NCI-H345 treated with DMSO at 0.1 percent for 48 hours (cell line): ENCODE measurements at regions not wholly inside any gene's neighbourhood (a gene's known extent, or its start where the extent isn't known, plus 50 kb on each side); places are given as distances from the start of the nearest gene placed in this dataset.
"Not testable (repeated sequence)": the region's sequence is repeated elsewhere in the genome, so short reads cannot be mapped to it uniquely, and the experiment has no call there.

Experiments used
- DNase-seq: peaks from one replicate; lab custom pipeline; 2025; ENCODE audit not compliant: unreplicated experiment; lab: John Stamatoyannopoulos, UW

DNA sequence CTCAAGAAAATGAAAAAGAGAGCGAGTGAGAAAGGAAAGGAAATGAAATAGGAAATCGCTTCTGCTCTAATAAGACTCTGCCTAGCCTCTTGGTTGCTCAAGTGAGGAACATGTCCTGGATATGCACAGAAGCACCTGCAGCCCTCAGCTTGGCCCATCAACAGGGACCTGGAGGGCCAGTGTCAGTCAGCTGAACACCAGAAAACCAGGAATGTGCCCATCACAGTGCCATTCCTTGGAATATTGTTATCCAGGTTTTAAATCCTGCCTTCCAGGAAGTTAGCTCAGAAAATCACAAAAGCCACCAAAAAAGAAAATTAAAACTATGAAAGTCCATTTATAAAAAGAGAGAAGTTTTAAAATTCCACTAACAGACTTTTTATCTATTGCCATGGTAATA lies 173.4 kb upstream of the TPM1 start:
- DNase-seq, result no peak

- no peak for DNase-seq
These were observed 172.3 kb upstream of the TPM1 start for GRCh38 chr15:62870216-62870615.

DNA sequence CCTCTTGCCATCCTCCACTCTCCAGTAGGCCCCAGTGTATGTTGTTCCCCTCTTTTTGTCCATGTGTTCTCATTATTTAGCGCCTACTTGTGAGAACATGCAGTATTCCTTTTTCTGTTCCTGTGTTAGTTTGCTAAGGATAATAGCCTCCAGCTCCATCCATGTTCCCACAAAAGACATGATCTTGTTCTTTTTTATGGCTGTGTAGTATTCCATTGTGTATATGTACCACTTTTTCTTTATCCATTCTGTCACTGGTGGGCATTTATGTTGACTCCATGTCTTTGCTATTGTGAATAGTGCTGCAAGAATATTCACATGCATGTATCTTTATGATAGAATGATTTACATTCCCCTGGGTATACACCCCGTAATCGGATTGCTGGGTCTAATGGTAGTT lies 171.8 kb upstream of the TPM1 start:
- DNase-seq, result not testable (repeated sequence)

DNA sequence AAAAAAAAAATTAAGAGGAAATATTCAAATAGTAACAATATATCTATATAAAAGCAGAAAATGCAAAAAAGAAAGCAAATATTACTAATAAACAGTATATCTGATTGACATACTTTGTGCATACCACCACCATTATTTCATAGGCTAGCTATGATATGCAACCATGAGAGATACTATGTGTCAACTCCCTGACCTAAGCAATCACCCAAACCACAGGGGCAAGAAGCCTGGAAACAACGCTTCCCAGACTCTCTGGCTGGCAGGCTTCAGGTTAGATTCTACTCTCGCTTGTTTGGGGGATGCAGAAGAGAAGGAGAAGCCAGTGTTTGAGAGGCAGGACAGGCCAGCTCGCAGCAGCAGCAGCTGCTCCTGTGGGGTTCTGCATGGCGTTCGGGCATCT lies 169.3 kb upstream of the TPM1 start:
- DNase-seq, result no peak

GRCh38 chr15:62874064-62874463 lies 168.5 kb upstream of the TPM1 start:
- DNase-seq, result no peak

DNA sequence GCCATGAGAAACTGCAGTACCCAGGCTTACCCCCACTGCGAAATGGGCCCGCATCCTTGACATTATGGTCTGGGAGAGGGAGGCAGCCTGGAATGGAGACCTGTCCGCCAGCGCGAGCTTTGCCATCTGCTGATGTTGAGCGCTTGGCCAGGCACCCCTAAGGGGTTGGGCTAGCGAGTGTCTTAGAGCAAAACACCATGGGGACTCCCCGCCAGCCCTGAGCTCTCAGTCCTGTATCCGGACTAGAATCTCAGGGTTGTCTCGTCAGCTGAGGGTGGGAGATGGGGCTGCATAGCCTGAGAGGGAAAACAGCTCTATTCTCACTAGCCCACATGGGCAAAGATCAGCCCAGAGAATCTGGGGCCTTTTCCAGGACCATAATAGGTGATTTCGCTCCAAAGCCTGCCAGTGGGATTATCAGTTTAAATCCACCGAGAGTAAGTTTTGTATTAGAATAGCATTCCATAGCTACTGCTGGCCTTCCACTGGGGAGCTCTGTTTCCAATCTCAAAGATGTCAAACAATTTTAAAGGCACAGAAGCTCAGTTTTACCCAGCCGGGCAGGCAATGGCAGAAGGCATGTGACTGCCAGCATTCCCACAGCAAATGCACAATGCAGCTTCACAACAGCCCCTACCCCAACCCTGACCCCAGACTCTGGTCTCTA lies 167.5 kb upstream of the TPM1 start:
- no peak for DNase-seq

DNA sequence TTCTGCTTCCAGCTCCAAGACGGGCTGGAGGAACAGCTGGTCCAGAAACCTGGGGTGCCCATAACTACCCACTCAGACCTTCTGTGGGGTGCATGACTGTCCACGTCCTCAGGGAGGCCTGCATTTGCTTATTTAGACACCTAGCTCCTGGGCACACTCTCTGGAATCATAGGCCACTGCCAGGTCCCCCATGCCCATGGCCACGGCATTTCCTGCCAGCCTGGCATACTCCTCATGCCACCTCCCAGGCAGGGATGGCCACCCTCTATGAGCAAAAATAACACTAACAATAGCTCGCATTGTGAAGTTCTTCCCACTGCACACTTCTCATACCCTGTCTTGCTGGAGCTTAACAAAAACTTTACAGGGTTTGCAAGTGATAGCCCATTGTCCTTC lies 166.9 kb upstream of the TPM1 start:
- no peak for DNase-seq

GRCh38 chr15:62877276-62877857 lies 165.2 kb upstream of the TPM1 start:
- no peak for DNase-seq

DNA sequence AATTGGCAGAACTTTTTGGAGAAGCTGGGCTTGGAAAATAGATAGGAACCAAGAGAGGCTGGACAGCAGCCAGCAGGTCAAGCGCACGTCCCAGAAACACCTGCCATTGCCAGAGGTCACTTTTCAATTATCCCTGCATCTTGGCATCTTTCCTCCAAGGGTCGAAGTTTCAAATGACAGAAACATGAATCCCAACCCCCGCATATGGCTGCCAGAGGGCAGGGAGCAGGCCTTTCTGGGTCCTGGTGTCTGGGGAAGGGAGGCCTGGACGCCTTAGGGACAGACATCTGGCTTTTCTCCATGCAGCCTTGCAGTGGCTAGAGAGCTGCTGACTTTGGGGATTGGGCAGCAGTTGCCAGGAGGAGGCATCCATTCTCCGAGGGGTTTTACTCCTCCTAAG lies 164.5 kb upstream of the TPM1 start:
- DNase-seq, result no peak

DNA sequence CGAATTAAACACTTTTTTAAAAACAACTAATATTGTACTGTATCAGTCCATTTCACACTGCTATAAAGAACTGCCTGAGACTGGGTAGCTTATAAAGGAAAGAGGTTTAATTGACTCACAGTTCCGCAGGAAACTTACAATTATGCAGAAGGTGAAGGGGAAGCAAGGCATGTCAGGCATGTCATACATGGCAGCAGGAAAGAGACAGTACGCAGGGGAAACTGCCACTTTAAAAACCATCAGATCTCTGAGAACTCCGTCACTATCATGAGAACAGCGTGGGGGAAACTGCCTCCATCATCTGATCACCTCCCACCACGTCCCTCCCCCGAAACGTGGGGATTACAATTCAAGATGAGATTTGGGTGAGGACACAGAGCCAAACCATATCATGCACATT lies 162.8 kb upstream of the TPM1 start:
- DNase-seq, result no peak

GRCh38 chr15:62880278-62880677 lies 162.3 kb upstream of the TPM1 start:
- no peak for DNase-seq

- DNase-seq, result no peak
These were observed 161.5 kb upstream of the TPM1 start for GRCh38 chr15:62881056-62881455.

GRCh38 chr15:62883938-62884479 lies 158.5 kb upstream of the TPM1 start:
- DNase-seq, result no peak

DNA sequence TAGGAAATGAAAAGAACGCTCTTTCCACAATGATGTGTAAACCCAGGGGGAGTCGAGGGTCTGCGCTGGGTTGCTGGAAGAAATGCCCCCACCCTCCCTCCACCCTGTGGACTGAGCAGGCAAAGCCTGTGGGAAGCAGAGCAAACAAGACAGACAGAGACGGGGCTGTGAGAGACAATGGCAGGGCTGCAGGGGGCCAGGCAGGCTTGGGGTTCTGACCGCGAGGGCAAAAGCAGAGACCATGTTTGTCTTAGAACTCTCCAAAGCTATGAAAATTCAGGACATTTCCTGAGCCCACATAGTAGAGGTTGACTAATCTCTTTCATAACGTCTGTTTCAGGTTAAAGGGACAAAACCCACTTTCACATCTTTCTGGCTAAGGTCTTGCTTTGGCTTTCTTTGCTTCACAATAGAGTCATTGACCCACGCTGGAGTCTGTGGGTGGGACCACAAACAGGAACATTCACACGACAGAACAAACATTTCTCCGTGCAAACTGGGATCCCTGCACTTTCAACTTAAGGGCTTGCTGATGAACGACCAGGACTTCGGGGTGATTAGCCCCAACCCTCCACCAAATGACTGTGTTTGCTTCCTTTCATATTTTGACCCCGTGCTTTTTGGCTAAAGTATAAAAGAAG lies 156.0 kb upstream of the TPM1 start:
- no peak for DNase-seq

- DNase-seq, result no peak
These were observed 155.4 kb upstream of the TPM1 start for GRCh38 chr15:62887113-62887570.

- DNase-seq, result no peak
These were observed 153.9 kb upstream of the TPM1 start for GRCh38 chr15:62888623-62889022.

- no peak for DNase-seq
These were observed 153.3 kb upstream of the TPM1 start for GRCh38 chr15:62889141-62889661.

GRCh38 chr15:62889734-62890505 lies 152.6 kb upstream of the TPM1 start:
- DNase-seq, result no peak

DNA sequence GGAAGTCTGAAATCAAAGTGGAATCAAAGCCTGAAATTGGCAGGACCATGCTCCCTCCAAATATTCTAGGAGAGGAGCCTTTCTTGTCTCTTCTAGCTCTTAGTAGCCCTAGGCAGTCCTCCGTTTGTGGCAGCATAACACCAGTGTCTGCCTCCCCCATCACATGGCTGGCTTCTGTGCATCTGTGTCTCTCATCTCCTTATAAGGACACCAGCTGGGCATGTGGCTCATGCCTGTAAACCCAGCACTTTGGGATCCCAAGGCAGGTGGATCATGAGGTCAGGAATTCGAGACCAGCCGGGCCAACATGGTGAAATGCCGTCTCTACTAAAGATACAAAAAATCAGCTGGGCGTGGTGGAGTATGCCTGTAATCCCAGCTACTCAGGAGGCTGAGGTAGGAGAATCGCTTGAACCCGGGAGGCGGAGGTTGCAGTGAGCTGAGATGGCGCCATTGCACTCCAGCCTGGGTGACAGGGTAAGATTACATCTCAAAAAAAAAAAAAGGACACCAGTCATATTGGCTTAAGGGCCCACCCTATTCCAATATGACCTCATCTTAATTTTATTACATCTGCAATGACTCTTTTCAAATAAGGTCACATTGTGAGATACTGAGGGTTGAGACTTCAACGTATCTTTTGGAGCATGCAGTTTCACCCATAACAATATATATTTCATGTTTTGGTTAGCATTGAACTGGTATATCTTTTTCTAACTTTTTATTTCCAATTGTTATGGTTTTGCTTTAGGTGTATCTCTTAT lies 148.0 kb upstream of the TPM1 start:
- no peak for DNase-seq

DNA sequence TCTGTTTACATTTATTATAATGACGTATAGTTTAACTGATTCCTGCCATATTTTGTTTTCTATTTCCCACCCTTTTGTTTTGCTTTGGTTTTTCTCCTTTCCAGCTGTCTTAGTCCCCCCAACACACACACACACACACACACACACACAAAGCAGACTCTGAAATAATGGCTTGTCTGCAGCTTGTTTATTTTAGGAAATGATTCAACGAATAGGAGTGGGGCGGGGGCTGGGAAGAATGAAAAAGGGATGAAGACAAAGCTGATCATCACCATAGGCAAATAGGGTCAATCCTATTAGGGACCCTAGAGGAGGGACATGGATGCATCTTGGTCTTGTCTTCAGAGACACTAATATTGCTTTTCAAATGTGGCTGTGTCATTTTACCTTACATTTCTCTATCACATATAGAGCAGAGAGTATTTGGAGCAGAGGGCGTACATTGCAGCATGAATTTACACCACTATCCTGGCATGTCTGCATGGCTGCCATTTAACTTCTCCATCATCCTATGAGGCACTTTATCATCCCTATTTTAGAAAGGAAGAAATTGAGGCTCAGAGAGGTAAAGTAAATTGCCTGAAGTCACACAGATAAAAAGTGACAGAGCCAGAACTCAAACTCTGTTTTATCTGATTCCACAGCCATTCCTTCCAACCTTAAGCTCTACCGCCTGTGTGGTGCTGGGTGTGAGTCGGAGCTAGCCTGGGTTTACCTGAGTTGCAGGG lies 147.2 kb upstream of the TPM1 start:
- no peak for DNase-seq
